Right ventricle myocardium superior (tissue), 1 donor: ENCODE measurements at regions not wholly inside any gene's neighbourhood (a gene's known extent, or its start where the extent isn't known, plus 50 kb on each side); places are given as distances from the start of the nearest gene placed in this dataset.

ENCODE experiments used
- ATAC-seq: fragments of 200-7000 bp; cut with Tn5 transposase; one replicate; pipeline ENCODE4 v1.9.1; 2020; ENCODE audit warnings: mild to moderate bottlenecking; ENCODE audit not compliant: poor library complexity
- DNase-seq: peaks from one replicate; pipeline ENCODE4 v3.0.0-alpha.2; 2020
- intact Hi-C: fragments of 100-400 bp; cut with DNase I; formaldehyde crosslinking; loops from one replicate; pipeline ENCODE4 v1.11.2; 2022
- donor health status: DM: no; HTN: yes; CAD: no; lungs with severe emphysema.

DNA sequence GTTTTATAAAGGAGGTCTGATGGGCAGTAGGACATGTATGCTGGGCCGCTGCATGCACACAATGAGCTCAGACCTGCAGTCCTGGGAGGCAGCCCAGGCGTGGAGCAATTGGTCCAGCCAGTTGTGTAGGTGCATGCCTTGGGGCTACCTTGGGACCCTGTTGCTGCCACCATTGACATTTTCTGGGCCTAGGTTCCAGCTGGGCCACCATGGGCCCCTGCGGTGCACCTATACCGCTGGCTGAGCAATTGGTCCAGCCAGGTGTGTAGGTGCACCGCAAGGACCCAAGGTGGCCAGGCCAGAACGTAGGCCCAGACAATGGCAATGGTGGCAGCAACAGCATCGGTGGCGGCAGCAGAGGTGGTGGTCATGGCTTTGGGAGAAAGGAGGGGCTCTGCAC is 143.9 kb downstream of the PXDC1 start:
- DNase-seq (no peak), ATAC-seq (no peak)
- intact Hi-C loops, result no loop called here

DNA sequence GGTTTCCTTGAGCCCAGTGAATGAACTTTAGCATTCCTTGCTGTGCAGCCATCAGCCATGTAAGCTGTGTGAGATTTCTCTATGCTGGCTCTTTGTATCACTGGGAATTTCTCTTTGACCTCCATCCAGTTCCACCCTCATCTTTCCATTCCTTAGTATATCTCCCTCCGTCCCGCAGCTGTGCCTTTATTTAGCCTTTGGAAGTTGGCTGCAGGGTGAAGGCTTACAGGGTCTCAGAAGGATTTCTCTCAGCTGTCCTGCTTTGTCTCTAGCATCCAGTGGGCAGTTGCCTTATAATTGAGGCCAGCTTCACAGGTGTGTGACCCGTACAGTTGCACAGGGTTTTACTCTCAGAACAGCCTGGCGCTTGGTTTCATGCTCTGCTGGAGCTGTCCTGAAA is 144.3 kb downstream of the PXDC1 start:
- ATAC-seq, result no peak
- no peak for DNase-seq
- intact Hi-C loops, result no loop called here

DNA sequence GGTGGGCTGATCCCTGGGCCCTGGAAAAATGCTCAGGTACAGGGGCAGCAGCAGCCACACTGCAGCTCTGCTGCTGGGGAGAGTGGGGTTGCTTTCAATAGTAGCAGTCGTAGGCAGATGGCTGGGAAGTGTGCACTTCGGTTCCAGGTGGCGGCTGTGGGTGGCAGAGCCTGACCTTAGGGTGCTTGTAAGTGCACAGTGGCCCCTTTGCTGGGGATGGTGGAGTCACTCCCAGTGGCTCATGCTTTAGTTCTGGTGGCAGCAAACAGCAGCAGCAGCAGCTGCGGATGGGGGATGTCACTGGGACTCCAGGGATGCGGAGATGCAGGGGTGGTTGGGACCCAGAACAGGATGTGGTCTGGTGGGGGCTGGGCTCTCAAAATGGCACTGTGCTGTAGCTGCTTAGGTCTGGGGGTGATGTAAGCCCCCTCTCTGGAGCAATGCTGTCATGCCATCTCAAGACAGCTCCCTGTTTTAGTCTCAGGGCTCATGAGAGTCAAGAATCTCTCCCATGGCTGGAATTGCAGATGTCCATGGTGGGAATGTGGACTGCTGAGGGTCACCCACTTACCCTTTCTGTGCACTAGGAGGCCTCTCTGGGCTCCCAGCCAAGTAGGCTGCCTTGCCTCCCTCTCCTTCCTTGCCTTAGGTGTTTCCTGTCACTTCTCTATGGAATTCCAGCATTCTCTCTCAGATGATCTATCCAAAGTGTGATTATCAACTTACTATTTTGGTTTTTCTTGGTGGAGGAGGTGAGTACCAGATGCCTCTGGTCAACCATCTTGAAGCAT is 146.7 kb upstream of the SLC22A23 start:
- no peak for DNase-seq
- intact Hi-C loops, result no loop called here
- no peak for ATAC-seq

DNA sequence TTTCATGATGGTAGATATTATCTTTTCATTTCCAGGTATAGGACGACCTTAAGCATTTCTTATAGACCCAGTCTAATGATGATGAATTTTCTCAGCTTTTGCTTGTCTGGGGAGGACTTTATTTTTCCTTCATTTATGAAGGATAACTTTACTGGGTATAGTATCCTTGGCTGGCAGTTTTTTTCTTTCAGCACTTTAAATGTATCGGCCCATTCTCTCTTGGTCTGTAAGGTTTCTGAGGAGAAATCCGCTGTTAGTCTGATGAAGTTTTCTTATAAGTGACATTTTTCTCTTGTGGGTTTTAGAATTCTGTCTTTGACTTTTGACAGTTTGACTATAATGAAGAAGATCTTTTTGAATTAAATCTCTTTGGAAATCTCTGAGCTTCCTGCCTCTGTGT is 144.7 kb upstream of the SLC22A23 start:
- ATAC-seq (no peak), DNase-seq (no peak)
- intact Hi-C loops, result no loop called here

DNA sequence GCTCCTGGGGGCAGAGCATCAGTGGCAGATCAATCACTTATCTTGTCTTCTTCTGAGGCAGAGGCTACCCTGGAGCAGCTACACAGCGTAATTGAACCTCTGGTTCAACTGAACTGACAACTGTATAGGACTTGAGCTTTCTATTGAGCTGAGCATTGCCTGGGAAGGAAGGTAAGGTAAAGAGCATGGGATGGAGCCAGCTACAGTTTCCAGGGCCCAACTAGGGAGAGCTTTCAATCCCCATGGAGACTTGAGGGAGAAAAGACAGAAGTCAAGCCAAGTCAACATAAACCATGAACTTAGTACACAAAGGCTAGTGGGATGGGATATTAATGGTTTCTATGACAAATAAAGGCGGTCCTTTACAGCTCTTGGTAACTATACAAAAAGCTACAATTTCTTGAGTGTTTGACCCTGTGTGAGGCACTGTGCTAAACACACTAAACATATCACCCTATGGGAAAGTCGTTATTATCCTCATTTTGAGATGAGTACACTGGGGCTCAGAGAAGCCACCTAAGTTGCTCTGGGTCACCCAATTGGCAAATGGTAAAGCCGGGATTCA is 140.7 kb upstream of the SLC22A23 start:
- ATAC-seq (no peak), DNase-seq (no peak)
- intact Hi-C loops, result no loop called here

DNA sequence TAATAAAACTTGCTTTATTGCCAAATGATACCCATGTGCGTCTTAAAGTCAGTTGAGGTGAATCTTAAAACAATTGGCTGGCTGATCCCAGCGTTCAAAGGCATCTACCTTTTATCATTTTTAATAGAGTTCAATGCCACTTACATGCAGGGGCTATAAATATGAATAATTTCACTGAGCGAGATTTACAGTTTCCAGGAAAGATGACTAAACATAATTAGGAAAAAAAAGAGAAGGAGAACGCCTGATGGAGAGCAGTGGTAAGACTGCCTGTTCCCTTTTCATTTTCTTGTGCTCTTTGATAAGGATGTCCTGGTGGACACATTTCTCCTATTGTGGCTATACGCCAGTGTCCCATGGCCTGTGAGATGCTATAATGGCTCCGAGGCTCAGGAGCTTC is 139.9 kb upstream of the SLC22A23 start:
- DNase-seq (no peak), ATAC-seq (no peak)
- intact Hi-C loops, result no loop called here

DNA sequence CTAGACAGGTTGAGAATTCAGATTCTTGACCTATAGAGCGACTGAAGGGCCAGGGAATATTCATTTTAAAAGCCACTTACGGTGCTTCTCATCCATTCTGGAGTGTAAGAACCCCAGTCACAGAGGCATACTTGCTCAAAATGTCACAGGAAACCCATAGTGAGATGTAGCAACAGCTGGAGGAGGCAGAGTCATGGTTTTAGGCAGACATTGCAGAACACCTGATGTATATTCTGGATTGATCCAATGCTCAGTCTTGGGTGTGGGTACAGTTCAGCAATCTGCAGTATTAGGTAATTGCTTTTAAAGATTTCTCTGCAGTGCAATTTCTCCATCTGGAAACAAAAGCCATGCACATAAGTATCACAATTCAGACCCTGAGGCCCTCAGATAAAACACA is 137.4 kb upstream of the SLC22A23 start:
- no peak for DNase-seq
- intact Hi-C loops, result no loop called here
- no peak for ATAC-seq

DNA sequence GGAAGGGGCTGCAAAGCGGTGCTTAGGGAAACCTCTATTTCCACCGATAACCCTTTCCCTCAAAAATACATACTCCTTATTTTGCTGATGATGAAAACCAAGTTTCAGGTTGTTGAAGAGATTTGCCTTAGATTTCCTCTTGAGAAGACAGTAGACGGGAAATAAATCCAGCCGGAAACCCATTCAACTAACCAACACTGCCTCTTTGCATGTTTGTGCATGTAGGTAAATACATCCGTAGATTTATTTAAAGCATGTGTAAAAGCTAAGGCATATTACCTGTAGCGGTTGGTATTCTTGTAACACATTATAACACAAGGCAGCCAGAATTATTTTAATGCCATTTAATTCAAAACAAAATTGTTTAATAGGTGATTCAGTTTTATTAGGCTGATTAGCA is 136.3 kb upstream of the SLC22A23 start:
- no peak for ATAC-seq
- intact Hi-C loops, result no loop called here
- DNase-seq, result no peak

DNA sequence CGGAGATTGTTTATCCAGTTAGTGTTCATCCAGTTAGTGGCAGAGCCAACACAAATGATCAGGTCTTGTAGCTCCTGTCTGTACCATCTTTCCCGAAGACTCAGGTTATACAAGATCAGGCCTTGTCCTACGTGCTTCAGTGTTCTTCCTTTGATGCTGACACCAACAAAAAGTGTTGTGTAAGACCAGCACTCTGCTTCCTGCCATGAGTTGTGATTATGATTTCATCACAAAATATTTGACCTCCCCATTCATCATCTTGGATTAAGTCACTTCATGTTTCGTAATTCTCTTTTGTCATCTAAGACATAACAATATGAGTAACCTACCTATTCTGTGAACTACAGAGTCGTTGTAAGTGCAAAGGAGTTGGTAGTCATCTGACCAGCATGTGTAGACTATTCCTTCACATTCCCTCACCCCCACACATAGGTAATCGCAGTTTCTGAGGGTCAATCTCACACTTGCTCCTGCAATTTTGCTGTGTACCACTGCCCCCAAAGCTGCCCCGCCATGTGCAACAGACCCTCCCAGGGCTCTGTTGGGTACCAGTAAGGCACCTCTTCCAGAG is 135.6 kb upstream of the SLC22A23 start:
- no peak for ATAC-seq
- no peak for DNase-seq
- intact Hi-C loops, result no loop called here

DNA sequence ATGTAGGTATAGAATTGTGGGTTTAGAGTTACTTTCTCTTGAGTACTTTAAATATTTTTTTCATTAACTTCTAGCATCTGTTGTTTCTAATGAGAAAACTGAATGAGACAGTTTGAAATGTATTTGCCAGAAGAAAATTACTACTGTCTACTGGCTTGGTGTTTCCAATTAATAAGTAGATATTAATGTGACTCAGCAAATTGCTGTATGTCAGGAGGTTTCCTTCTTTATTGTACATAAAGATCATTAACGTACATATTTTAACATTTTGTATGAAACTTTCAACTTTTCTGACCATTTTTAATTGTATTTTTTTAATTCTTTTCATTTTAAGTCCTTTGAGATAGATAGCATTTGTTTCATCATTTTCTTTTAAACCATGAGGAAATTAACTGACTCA is 135.1 kb upstream of the SLC22A23 start:
- intact Hi-C loops, result no loop called here
- DNase-seq (no peak), ATAC-seq (no peak)

DNA sequence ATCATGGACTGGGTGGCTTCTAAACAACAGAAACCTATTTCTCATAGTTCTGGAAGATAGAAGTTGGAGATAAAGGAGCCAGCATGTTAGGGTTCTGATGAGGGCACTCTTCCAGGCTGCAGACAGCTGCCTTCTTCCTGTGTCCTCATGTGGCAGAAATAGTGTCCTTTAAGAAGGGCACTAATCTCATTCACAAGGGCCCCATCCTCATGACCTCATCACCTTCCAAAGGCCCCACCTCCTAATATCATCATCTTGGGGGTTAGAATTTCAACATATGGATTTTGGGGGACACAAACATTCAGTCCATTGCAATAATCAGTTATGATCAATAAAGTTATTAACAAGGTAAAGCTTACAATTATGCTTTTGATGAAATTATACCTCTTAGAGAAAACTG is 130.8 kb upstream of the SLC22A23 start:
- DNase-seq (no peak), ATAC-seq (no peak)
- intact Hi-C loops, result no loop called here

DNA sequence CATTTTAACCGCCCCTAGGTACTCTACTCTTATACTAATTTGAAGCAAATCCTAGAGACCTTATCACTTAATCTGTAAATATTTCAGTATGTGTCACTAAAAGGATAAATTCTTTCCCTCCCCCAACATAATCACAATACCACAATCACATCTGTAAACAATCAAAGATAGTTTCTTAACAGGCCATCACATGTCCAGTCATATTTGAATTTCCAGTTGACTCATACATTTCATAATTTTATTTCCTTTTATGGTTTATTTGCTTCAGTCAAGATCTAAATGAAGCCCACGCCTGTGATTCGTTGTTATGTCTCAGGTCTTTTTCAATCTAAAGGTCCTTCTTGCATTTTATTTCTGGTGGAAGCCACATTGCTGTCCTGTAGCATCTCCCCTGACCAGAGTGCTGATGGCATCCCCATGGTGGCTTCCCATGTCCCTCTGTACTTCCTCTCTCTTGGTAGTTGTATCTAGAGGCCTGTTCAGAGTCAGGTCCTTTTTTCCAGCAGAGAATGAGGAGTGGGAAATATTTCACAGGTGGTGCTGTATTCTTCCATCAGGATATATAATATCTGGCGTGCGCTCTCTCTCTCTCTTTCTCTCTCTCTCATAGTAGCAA is 128.6 kb upstream of the SLC22A23 start:
- intact Hi-C loops, result no loop called here
- ATAC-seq, result no peak
- no peak for DNase-seq

DNA sequence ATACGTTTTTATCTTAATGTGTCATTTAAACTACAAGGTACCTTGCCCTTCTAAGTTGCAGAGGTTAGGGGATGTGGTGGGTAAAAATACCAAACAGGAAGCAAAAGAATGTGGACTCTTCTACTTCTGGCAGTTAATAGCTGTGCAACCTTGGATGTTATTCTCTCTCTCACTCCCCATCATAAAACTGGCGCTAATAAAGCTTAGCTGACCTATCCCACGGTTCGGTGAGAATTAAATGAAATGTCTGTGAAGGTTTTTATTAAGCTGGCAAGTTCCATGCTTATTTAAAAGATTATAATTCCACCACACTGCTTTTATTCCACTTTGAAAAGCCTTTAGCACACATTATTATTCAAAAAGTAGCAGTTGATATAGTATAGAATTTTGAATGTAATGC is 127.8 kb upstream of the SLC22A23 start:
- intact Hi-C loops, result no loop called here
- DNase-seq, result no peak
- ATAC-seq, result no peak

DNA sequence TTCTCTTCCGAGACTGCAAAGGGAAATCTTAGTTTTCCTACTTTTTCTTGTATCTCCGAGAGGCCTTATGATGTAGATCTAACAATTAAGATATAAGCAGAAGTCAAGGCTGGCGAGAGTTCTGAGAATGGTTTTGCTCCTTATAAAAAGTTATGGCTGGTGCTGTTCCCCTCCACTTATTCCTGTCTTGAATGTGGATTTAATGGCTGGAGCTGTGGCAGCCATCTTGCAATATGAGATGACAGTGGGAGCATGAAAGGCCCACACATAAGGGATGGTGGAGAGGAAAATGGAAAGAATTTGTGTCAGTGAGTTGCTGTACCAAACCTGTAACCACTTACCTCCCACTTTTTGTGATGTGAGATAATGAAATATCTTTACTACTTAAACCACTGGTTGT is 124.6 kb upstream of the SLC22A23 start:
- intact Hi-C loops, result no loop called here
- DNase-seq, result no peak
- no peak for ATAC-seq

DNA sequence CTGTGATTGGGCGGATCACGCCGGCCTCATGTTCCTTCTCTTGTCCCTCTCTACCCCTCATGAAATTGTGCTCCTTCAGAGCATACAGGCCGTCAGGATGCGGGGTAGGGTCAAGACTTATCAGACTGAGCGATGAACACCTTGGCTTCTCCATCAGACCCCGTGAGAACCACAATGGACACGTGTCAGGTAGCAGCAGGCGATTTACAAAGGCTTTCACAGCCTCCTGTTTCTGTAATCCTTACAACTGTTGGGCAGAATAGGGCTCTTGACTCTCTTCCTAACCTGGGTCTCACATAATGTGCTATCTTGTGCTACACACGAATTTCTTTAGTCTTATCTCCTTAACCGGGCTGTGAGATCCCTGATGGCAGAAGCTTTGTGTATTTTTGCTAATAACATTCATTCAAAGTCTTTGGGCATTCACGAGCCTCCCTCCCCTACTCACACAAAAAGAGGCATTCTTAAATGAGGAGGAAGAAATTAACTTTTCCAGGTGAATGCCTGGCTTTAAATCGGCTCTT is 122.9 kb upstream of the SLC22A23 start:
- ATAC-seq (no peak), DNase-seq (no peak)
- intact Hi-C loops, result no loop called here

DNA sequence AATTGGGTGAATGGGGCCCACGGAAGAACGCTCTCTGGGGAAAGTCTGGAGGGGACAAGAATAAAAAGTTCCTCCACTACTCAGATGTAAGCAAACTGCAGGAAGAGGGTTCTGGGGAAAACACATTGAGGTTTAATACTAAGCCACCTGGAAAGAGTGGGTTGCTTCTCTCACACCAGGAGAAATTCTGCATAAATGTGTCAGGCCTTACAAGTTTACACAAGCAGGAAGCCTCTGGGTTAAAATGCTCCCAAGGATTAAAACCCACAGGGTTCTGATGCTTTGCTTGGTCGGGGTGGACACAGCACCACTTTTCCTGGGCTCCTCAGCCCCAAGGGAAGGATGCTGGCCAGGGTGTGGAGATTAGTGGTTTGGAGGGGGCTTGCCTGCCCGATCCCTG is 122.1 kb upstream of the SLC22A23 start:
- DNase-seq (no peak), ATAC-seq (no peak)
- intact Hi-C loops, result no loop called here

DNA sequence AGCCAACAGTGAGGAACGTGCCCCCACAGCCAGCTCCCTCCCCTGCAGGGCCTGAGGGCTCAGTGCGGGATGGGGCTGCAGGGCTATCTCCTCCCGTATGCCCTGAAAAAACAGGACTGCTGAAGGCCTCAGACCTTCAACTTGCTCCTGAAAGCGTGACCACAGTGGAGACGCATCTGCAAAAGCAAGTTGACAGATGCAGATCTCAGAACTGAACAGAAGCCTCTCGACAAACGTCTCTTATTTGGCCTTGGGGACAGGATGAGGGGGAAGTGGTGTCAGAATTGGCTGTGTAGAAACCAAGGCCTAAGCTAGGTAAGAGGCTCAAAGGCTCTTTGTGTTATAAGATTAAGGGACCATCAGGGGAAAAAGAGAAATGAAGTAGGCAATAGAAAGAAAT is 120.7 kb upstream of the SLC22A23 start:
- no peak for ATAC-seq
- DNase-seq, result no peak
- intact Hi-C loops, result no loop called here

DNA sequence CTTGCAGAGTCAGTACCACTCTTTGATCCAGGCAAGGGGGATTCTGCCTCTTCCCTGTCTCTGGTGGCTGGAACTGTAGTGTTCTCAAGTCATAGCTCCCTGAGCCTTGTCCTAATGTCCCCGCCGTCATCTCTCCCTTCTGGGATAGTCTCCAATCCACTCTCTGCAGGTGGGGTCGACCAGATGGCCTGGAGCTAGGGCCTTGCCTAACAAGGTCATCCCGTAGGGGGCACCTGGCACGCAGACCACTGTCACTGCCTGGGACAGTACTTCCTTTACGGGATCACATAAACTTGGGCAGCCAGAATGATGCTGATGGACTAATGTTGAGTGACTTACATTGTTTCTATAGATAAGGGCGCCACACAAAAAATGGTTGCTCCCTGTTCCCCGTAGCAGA is 118.9 kb upstream of the SLC22A23 start:
- no peak for DNase-seq
- no peak for ATAC-seq
- intact Hi-C loops, result no loop called here

DNA sequence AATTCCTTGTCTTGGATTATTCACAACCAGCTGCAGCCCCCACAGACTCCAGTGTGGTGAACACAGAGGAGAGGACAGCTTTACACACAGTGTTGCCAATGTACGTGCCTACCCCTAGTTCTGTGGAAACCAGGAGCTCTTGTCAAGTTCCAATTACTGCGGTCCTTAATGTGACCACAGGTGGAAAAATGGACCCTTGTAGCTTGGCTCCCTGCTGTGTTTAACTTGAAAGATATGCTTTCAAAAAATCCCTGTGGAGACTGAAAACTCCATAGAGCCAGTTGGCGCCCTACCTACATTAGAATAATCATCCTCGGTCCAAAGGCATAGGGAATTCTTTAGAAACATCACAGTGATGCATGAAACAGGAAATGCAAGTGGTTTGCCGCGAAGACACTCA is 118.3 kb upstream of the SLC22A23 start:
- intact Hi-C loops, result no loop called here
- DNase-seq (no peak), ATAC-seq (no peak)

DNA sequence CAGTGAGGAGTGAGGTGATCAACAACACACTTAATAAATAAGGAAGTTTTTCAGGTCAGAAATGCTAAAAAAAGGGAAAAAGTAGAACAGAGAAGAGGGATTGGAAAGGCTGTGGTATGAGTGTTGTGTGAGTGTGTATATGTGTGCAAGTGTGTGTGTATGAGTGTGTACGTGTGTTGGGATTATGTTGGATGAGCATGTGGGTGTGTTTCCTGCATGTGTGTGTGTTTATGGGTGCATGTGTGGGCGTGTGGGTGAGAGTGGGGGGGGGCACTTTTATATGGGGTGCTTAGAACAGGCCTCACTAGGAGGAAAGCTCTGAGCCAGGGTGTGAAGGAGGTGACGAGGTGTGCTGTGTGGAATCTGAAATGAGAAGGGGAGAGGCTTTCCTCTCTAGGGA is 116.8 kb upstream of the SLC22A23 start:
- DNase-seq, result no peak
- intact Hi-C loops, result no loop called here
- ATAC-seq, result no peak
